DOHH2 (cell line): ENCODE measurements at regions not wholly inside any gene's neighbourhood (a gene's known extent, or its start where the extent isn't known, plus 50 kb on each side); places are given as distances from the start of the nearest gene placed in this dataset.

ENCODE experiments used
- EZH2phosphoT487 ChIP-seq: fragments of 200-600 bp; sonication (generic); IDR thresholded peaks from 2 replicates; pipeline ENCODE4 v1.6.1; 2017; ENCODE audit warnings: borderline replicate concordance, mild to moderate bottlenecking, antibody characterized with exemption, low read length, moderate library complexity, mixed read lengths
- TF ChIP-seq, protein P1 (sequence below): fragments of 200-600 bp; sonication (generic); IDR thresholded peaks from one replicate; pipeline ENCODE4 v1.5.1; 2014; ENCODE audit warnings: antibody characterized with exemption, mild to moderate bottlenecking, low read depth, low read length; ENCODE audit not compliant: poor library complexity, severe bottlenecking

DNA sequence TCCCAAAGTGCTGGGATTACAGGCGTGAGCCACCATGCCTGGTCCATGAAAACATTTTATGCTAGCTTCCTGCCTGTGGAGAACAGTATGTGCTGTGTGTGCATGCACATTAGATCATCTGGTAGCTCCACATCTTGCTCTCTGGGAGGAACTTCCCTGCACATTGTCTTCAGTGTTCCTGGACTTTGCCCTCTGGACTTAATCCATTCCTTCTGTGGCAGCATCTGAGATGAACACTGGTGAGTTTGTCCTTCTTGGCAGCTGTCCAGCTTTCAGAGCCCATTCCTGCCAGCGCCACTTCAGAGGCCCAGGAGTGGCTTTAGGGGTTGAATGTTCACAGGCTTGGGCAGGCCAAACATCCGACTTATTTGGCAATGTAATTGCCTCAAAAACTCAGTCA is 65.2 kb downstream of the POU3F3 start:
- TF ChIP-seq, protein P1, sequence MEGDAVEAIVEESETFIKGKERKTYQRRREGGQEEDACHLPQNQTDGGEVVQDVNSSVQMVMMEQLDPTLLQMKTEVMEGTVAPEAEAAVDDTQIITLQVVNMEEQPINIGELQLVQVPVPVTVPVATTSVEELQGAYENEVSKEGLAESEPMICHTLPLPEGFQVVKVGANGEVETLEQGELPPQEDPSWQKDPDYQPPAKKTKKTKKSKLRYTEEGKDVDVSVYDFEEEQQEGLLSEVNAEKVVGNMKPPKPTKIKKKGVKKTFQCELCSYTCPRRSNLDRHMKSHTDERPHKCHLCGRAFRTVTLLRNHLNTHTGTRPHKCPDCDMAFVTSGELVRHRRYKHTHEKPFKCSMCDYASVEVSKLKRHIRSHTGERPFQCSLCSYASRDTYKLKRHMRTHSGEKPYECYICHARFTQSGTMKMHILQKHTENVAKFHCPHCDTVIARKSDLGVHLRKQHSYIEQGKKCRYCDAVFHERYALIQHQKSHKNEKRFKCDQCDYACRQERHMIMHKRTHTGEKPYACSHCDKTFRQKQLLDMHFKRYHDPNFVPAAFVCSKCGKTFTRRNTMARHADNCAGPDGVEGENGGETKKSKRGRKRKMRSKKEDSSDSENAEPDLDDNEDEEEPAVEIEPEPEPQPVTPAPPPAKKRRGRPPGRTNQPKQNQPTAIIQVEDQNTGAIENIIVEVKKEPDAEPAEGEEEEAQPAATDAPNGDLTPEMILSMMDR, result no peak
- TF ChIP-seq EZH2phosphoT487, result no peak
